Esophagus squamous epithelium (tissue), 4 donors: ENCODE measurements at regions not wholly inside any gene's neighbourhood (a gene's known extent, or its start where the extent isn't known, plus 50 kb on each side); places are given as distances from the start of the nearest gene placed in this dataset.

ENCODE experiments used
- CTCF ChIP-seq, 6 experiments: fragments of 450-650 bp in 4 of 6; fragments of 200-600 bp in 2 of 6; sonication (generic) in 2 of 6; IDR thresholded peaks; one replicate each; pipeline ENCODE4 v1.5.1; 2016 to 2019; ENCODE audit warnings: antibody characterized with exemption in 6 of 6, mild to moderate bottlenecking in 4 of 6, moderate library complexity in 4 of 6
- POLR2A ChIP-seq, 4 donors: fragments of 450-650 bp; IDR thresholded peaks; one replicate each; pipeline ENCODE4 v1.6.1; 2017; ENCODE audit warnings: antibody characterized with exemption in 4 of 4, mild to moderate bottlenecking in 4 of 4, moderate library complexity in 3 of 4

GRCh38 chr5:68371607-68372006 lies 156.1 kb downstream of the PIK3R1 start:
- TF ChIP-seq CTCF (IDR thresholded peaks at IDR 0.05) (no peak), POLR2A (IDR thresholded peaks at IDR 0.05) (no peak)
